ENCODE measurements at regions not wholly inside any gene's neighbourhood (a gene's known extent, or its start where the extent isn't known, plus 50 kb on each side); places are given as distances from the start of the nearest gene placed in this dataset.
"Not testable (repeated sequence)": the region's sequence is repeated elsewhere in the genome, so short reads cannot be mapped to it uniquely, and the experiment has no call there.

DNA sequence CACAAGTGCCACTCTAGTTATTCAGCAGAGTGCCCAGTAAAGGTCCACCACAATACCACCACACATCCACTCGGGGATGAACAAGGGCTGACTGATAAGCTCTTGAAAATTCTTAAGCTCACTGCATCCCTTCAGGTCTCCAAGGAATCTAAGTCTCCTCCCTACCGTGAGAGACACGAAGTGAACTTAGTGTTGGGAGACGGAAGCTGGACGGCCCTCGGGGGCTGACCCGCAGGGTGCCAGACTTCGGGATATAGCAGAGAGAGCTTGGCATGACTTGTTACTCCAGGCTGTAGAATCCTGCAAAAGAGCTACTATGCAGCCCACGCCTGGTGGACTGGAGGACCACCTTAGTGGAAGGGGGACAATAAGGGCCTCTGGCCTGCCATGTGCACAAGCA lies 75.1 kb downstream of the LYZL1 start:
- not testable (repeated sequence) for DNase-seq (ENCODE audit: low read depth)

DNA sequence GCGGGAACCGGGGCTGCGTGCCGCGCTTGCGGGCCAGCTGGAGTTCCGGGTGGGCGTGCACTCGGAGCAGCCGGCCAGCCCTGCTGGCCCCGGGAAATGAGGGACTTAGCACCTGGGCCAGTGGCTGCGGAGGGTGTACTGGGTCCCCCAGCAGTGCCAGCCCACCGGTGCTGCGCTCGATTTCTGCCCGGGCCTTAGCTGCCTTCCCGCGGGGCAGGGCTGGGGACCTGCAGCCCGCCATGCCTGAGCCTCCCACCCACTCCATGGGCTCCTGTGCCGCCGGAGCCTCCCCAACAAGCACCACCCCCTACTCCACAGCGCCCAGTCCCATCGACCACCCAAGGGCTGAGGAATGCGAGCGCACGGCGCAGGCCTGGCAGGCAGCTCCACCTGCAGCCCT lies 77.3 kb downstream of the LYZL1 start:
- not testable (repeated sequence) for DNase-seq (ENCODE audit: low read depth)

- DNase-seq (ENCODE audit: low read depth), result no peak
Measured at GRCh38 chr10:29369419-29369818, 80.5 kb downstream of the LYZL1 start.

GRCh38 chr10:29370097-29371092 lies 81.5 kb downstream of the LYZL1 start:
- DNase-seq (ENCODE audit: low read depth), result no peak

DNA sequence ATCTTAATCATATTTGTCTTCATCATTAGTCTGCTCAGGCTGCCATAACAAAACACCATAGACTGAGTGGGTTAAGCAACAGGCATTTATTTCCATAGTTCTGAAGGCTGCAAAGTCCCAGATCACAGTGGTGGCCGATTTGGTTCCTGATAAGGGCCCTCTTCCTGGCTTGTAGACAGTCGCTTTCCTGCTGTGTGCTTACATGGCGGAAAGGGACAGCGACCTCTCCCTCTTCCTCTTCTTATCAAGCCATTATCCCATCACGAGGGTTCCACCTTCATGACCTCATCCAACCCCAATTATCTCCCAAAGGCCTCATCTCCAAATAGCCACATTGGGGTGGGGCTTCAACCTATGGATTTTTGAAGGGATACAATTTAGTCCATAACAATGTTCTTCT lies 84.0 kb downstream of the LYZL1 start:
- no peak for DNase-seq (ENCODE audit: low read depth)

GRCh38 chr10:29374162-29374561 lies 85.3 kb downstream of the LYZL1 start:
- DNase-seq (ENCODE audit: low read depth), result no peak

DNA sequence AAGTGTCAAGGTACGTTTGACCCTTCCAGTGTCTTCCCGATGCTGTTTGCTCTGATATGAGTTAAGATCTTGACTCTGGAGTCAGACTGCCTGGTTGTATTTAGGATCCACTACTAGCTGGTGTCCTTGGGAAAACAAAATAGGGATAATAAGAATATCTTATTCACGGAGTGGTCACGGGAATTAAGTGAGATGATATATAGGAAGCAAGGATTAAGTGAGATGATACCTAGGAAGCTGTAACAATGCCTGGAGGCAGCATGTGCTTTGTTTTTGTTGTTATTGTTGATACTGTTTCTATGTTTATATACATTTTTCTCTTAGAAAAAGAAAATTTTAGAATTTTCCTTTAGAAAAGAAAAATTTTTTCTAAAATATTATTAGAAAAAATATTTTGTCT lies 87.0 kb downstream of the LYZL1 start:
- DNase-seq (ENCODE audit: low read depth), result no peak

- DNase-seq (ENCODE audit: low read depth), result peak; percentile 25
Measured at GRCh38 chr10:29377333-29377961, 88.6 kb downstream of the LYZL1 start.

GRCh38 chr10:29378106-29378505 lies 89.2 kb downstream of the LYZL1 start:
- no peak for DNase-seq (ENCODE audit: low read depth)

DNA sequence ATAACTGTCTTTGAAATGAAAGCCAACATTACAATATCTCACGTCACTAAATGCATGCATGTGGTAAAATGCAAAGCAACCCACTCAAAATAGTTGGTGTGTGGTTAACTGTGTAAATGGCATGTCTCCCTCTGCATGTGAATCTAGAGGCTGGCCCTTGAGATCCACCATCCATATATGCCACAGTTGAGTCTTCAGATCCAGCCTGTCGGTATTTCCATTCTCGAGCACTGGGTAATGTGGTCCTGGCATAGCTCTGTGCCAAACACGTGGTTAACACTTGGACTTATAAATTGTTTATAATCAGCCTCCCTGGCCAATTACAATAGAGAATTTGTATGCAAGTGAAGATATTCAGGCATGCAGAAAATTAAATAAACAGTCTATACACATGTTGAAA lies 90.3 kb downstream of the LYZL1 start:
- DNase-seq (ENCODE audit: low read depth), result no peak

DNA sequence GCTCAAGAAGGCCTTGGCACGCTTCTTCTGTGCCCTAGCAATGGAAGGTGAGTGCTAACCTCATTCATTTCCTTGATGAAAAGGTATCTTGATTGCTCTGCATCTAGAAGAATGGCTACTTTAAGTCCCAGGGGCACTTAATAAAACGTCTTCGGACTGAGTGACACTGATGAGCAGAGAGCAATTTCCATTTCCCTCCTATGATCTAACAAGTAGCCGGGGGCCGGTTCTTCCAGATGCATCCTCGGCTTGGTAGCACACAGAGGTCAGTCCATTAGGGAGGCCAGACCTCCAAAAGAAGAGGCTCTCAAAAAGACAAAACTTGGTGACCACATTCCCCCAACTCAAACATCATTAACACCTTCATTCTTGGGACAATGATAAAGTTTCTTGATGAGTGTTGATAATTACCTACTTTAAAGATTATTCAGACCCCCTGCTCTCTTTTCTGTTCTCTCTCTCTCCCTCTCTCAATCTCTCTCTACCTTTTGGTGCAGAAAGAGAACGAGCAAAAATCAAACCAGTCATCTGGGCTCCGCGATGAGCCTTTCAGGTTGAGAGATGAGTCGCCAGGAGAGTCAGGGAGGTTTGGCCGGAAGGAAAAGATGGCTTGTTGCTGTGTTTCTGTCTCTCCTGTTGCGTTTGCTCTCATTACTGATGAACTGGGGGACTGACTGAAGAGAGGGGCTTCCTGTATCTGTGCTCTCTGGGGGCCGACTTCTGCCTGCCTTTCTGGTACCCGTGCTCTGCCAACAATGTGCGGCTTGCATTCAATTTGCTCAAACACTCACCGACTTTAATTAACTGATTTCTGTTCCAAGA lies 91.1 kb downstream of the LYZL1 start:
- not testable (repeated sequence) for DNase-seq (ENCODE audit: low read depth)

- not testable (repeated sequence) for DNase-seq (ENCODE audit: low read depth)
Measured at GRCh38 chr10:29380599-29381511, 92.0 kb downstream of the LYZL1 start.

GRCh38 chr10:29386342-29386999 lies 97.6 kb downstream of the LYZL1 start:
- DNase-seq (ENCODE audit: low read depth), result peak; percentile 47

DNA sequence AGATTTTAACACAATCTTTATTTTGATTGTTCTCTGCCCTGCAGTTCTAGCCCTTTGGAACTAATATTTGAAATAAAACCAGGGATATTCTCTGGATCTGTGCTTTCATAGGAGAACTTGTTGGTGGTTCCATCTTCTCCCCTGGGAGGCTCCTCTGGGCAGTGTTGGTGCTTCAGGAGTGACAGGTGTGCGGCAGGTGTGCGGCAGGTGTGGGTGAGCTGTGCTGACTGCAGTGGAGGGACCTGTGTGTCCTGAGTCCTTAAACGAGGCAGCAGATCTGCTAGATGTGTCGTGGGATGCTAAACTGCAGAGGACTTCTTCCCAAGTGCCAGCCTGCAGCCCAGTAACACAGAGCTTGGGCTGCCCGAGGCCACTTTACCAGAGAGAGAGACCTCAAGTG lies 98.4 kb downstream of the LYZL1 start:
- DNase-seq (ENCODE audit: low read depth), result no peak

DNA sequence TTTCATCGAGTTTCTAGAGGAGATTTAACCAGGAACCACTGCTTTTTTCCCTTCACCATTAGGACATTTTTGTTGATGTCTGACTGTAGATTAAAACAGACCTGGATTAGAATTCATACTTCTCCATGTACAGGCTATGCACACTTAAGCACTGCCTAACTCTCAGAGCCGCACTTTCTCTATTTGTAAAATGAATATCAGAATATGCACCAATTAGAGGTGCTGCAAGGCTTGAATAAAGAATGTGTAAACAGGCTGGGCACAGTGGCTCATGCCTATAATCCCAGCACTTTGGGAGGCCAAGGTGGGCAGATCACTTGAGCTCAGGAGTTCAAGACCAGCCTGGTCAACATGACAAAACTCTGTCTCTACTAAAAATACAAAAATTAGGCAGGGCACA lies 99.2 kb downstream of the LYZL1 start:
- DNase-seq (ENCODE audit: low read depth), result not testable (repeated sequence)

DNA sequence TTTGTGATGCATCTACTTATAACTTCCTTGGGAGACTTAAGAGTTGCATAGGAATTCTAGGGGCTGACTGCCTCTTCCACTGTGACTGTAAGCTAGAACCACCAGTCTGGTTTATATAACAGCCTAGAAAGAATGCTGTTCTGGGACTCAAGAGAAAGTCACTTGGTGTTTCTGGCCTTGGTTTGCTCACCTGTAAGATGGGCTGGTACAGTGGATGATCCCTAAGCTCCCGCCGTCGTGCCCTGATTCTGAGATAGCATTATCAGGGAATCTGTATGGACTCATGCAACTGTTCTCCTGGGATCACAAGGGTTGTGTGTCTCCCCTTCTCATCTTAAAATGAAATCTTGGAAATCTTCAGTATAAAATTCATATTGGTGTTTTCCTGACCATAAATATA lies 100.6 kb downstream of the LYZL1 start:
- no peak for DNase-seq (ENCODE audit: low read depth)

DNA sequence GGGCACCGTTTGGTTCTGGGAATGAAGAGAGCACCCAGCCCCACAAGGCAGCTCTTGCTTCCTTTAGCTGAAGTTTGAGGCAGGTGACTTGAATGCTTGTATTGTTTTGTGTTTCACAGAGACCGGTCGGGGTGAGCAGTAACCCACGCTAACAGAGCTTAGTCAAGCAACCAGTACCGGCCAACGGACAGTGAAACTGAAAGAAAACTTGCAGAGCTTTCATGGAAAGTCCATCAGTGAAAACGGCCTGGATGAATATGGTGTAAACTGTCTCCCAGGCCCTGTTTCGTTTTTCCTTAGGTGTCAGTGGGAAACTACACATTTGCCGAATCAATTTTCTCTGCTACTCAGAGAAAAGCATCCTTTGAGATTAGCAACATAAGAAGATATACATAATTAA lies 101.1 kb downstream of the LYZL1 start:
- no peak for DNase-seq (ENCODE audit: low read depth)

DNA sequence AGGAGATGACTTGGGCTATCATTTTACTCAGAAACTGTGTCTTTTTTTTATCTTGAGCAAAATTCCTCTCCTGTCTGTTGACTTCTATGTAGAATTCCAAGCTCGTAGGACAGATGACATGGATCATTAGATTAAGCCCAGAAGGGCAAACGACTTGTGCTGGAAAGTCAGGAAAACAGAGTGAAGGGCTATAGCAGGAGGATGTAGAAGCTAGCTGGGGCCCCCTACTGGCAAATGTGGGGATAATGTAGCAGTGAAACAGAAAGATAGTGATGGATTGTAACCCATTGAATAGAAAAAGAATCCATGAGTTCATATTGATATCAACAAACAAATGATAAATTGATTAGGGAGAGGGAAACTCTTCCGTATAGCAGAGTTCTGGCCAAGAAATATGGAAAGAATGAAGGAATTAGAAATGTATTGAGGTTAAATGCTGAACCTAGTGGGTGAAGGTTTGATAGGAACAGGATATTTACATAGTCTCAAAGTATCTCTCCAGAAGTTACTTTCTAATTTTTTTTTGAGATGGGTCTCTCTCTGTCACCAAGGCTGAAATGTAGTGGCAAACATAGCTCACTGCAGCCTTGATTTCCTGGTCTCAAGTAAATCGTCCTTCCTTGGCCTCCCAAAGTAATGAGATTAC lies 103.6 kb downstream of the LYZL1 start:
- peak; percentile 23 for DNase-seq (ENCODE audit: low read depth)

DNA sequence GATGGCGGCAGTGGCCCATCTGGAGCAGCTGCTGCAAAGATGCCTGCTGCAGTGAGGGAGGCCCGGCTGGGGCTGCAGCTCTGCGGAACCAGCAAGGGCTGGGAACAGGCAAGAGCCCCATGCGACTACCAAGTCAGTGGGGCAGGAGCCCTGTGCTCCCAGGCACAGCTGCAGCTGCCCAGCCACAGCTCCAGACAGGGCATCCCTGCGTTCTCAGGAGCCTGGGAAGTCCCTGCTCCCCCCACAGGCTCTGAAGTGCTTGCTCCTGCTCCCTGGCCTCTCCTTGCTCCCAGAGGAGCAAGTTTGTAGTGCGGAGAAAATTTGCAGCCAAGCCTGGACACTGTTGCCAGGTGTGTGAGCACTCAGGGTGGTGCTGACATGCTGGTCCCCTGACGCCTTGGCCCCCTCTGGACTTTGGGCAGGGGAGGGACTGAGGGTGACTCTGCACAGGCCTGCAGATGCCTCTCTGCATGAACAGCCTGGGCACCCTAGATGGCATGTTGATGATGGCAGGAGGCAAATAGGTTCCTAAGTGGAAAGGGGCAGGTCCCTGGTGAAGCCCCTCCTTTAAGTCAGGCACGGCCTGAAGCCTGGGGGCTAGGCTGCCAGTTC lies 105.6 kb downstream of the LYZL1 start:
- DNase-seq (ENCODE audit: low read depth), result no peak
